GM18868 (cell line): ENCODE measurements at regions not wholly inside any gene's neighbourhood (a gene's known extent, or its start where the extent isn't known, plus 50 kb on each side); places are given as distances from the start of the nearest gene placed in this dataset.

Experiments
- ATAC-seq: cut with Tn5 transposase; IDR thresholded peaks from one replicate; pipeline ENCODE4 v1.9.1; 2021; ENCODE audit warnings: mild to moderate bottlenecking, moderate library complexity; ENCODE audit not compliant: unreplicated experiment

GRCh38 chr6:48922837-48923236, 540.2 kb downstream of the MMUT start:
- ATAC-seq = no peak

GRCh38 chr6:48919555-48919954, 543.5 kb downstream of the MMUT start:
- ATAC-seq = no peak

GRCh38 chr6:48917233-48917632, 545.8 kb downstream of the MMUT start:
- ATAC-seq = no peak

GRCh38 chr6:48916607-48917006, 546.4 kb downstream of the MMUT start:
- no peak for ATAC-seq

- no peak for ATAC-seq
Measured at GRCh38 chr6:48915591-48915990, 547.5 kb downstream of the MMUT start.

GRCh38 chr6:48912503-48912902, 550.5 kb downstream of the MMUT start:
- ATAC-seq = no peak

- ATAC-seq = no peak
Measured at GRCh38 chr6:48904809-48905208, 558.2 kb downstream of the MMUT start.

- ATAC-seq = no peak
Measured at GRCh38 chr6:48894469-48894868, 568.6 kb downstream of the MMUT start.

- ATAC-seq = no peak
Measured at GRCh38 chr6:48893048-48893447, 570.0 kb downstream of the MMUT start.

- ATAC-seq = no peak
Measured at GRCh38 chr6:48891308-48891707, 571.7 kb downstream of the MMUT start.

GRCh38 chr6:48889429-48889828, 573.6 kb downstream of the MMUT start:
- ATAC-seq = no peak

- ATAC-seq = no peak
Measured at GRCh38 chr6:48883116-48883515, 579.9 kb downstream of the MMUT start.

GRCh38 chr6:48881551-48881950, 581.5 kb downstream of the MMUT start:
- no peak for ATAC-seq

- no peak for ATAC-seq
Measured at GRCh38 chr6:48869595-48869994, 593.5 kb downstream of the MMUT start.

GRCh38 chr6:48866682-48867081, 596.4 kb downstream of the MMUT start:
- ATAC-seq = no peak

- ATAC-seq = no peak
Measured at GRCh38 chr6:48860175-48860574, 602.9 kb downstream of the MMUT start.

GRCh38 chr6:48859562-48860123, 603.4 kb downstream of the MMUT start:
- no peak for ATAC-seq

GRCh38 chr6:48845219-48845618, 617.8 kb downstream of the MMUT start:
- ATAC-seq = no peak

GRCh38 chr6:48844696-48845095, 618.4 kb downstream of the MMUT start:
- no peak for ATAC-seq

GRCh38 chr6:48840896-48841295, 622.2 kb downstream of the MMUT start:
- ATAC-seq = no peak

GRCh38 chr6:48839206-48839605, 623.8 kb downstream of the MMUT start:
- ATAC-seq = no peak

- no peak for ATAC-seq
Measured at GRCh38 chr6:48837744-48838143, 625.3 kb downstream of the MMUT start.

GRCh38 chr6:48835421-48835958, 627.6 kb downstream of the MMUT start:
- peak; percentile 47 for ATAC-seq
